GM23338 (cell line): ENCODE measurements at regions not wholly inside any gene's neighbourhood (a gene's known extent, or its start where the extent isn't known, plus 50 kb on each side); places are given as distances from the start of the nearest gene placed in this dataset.

Experiments used
- ATAC-seq: fragments of 200-7000 bp; cut with Tn5 transposase; 3 replicates; pipeline ENCODE4 v1.9.1; 2020
- DNase-seq: peaks from one replicate; pipeline ENCODE4 v3.0.0-alpha.2; 2015; ENCODE audit warnings: low spot score
- H2AFZ ChIP-seq: fragments of 200-600 bp; sonication (generic); 2 replicates; pipeline ENCODE4 v1.8.0; 2016; ENCODE audit warnings: antibody characterized with exemption, mild to moderate bottlenecking, moderate library complexity
- H3F3A ChIP-seq: fragments of 200-600 bp; sonication (generic); replicated peaks from 2 replicates; pipeline ENCODE4 v1.8.0; 2017; ENCODE audit warnings: antibody characterized with exemption, mixed run types, low read depth
- H3K27ac ChIP-seq: fragments of 200-600 bp; sonication (generic); 2 replicates; pipeline ENCODE4 v1.6.1; 2016; ENCODE audit warnings: low read depth
- H3K27me3 ChIP-seq: fragments of 200-600 bp; sonication (generic); 2 replicates; pipeline ENCODE4 v1.8.0; 2016; ENCODE audit warnings: mild to moderate bottlenecking, mixed run types, moderate library complexity; ENCODE audit not compliant: insufficient read depth
- H3K36me3 ChIP-seq: fragments of 200-600 bp; sonication (generic); 2 replicates; pipeline ENCODE4 v1.8.0; 2016; ENCODE audit warnings: mild to moderate bottlenecking; ENCODE audit not compliant: insufficient read depth
- H3K4me1 ChIP-seq: fragments of 200-600 bp; sonication (generic); 2 replicates; pipeline ENCODE4 v1.8.0; 2016; ENCODE audit warnings: mild to moderate bottlenecking, moderate library complexity; ENCODE audit not compliant: insufficient read depth
- H3K4me2 ChIP-seq: fragments of 200-600 bp; sonication (generic); 2 replicates; pipeline ENCODE4 v1.7.1; 2017; ENCODE audit warnings: mixed run types
- H3K4me3 ChIP-seq: fragments of 200-600 bp; sonication (generic); 2 replicates; pipeline ENCODE4 v1.6.1; 2016; ENCODE audit warnings: mixed run types
- H3K79me2 ChIP-seq: fragments of 200-600 bp; sonication (generic); replicated peaks from 2 replicates; pipeline ENCODE4 v1.8.0; 2017; ENCODE audit warnings: mild to moderate bottlenecking; ENCODE audit not compliant: insufficient read depth
- H3K9me2 ChIP-seq: fragments of 200-600 bp; sonication (generic); 2 replicates; pipeline ENCODE4 v1.8.0; 2017; ENCODE audit not compliant: insufficient read depth
- H4K20me1 ChIP-seq: fragments of 200-600 bp; sonication (generic); replicated peaks from 2 replicates; pipeline ENCODE4 v1.8.0; 2017; ENCODE audit warnings: mild to moderate bottlenecking; ENCODE audit not compliant: insufficient read depth
- H3K27ac Mint-ChIP-seq: 2 replicates; pipeline ENCODE4 v1.8.0; 2020; ENCODE audit warnings: inconsistent platforms, mild to moderate bottlenecking, moderate library complexity, mixed read lengths
- H3K27me3 Mint-ChIP-seq: 3 replicates; pipeline ENCODE4 v1.8.0; 2022; ENCODE audit warnings: low read depth, mild to moderate bottlenecking, moderate library complexity, mixed read lengths, inconsistent platforms; ENCODE audit not compliant: insufficient read depth, poor library complexity
- H3K36me3 Mint-ChIP-seq: 3 replicates; pipeline ENCODE4 v1.8.0; 2021; ENCODE audit warnings: low read depth, mild to moderate bottlenecking, inconsistent platforms, moderate library complexity, mixed read lengths
- H3K4me1 Mint-ChIP-seq: 3 replicates; pipeline ENCODE4 v1.8.0; 2020; ENCODE audit warnings: mild to moderate bottlenecking, inconsistent platforms, mixed read lengths
- H3K4me3 Mint-ChIP-seq: 3 replicates; pipeline ENCODE4 v1.8.0; 2021; ENCODE audit warnings: moderate library complexity, mild to moderate bottlenecking, inconsistent platforms, mixed read lengths
- H3K9me3 Mint-ChIP-seq: 3 replicates; pipeline ENCODE4 v1.8.0; 2020; ENCODE audit warnings: moderate library complexity, mild to moderate bottlenecking, inconsistent platforms, mixed read lengths
- CREB1 ChIP-seq: fragments of 250-450 bp; sonication (Bioruptor Pico); IDR thresholded peaks from 2 replicates; pipeline ENCODE4 v1.5.0; 2020; ENCODE audit warnings: low read depth, mild to moderate bottlenecking, moderate library complexity
- EZH2 ChIP-seq: fragments of 200-600 bp; sonication (generic); IDR thresholded peaks from one replicate; pipeline ENCODE4 v1.8.0; 2017; ENCODE audit warnings: antibody characterized with exemption, mild to moderate bottlenecking, low read depth; ENCODE audit not compliant: unreplicated experiment
- EZH2phosphoT487 ChIP-seq: fragments of 200-600 bp; sonication (generic); IDR thresholded peaks from one replicate; pipeline ENCODE4 v1.8.1; 2018; ENCODE audit warnings: antibody characterized with exemption; ENCODE audit not compliant: unreplicated experiment
- JUNB ChIP-seq: IDR thresholded peaks from one replicate; pipeline ENCODE4 v1.6.1; 2016; ENCODE audit warnings: antibody characterized with exemption; ENCODE audit not compliant: unreplicated experiment
- NANOG ChIP-seq: IDR thresholded peaks from 2 replicates; pipeline ENCODE4 v1.6.1; 2016; ENCODE audit warnings: antibody characterized with exemption, borderline replicate concordance
- POLR2AphosphoS5 ChIP-seq: IDR thresholded peaks from 2 replicates; pipeline ENCODE4 v1.6.1; 2016; ENCODE audit warnings: antibody characterized with exemption, low read depth
- STAT1 ChIP-seq: IDR thresholded peaks from one replicate; pipeline ENCODE4 v1.6.1; 2016; ENCODE audit warnings: antibody characterized with exemption; ENCODE audit not compliant: unreplicated experiment
- ZNF114 ChIP-seq: fragments of 250-450 bp; sonication (Bioruptor Pico); IDR thresholded peaks from 2 replicates; pipeline ENCODE4 v1.5.0; 2020; ENCODE audit warnings: mild to moderate bottlenecking, moderate library complexity
- ZNF331 ChIP-seq: fragments of 250-450 bp; sonication (Bioruptor Pico); IDR thresholded peaks from 2 replicates; pipeline ENCODE4 v1.5.0; 2020; ENCODE audit warnings: low read depth, mild to moderate bottlenecking, moderate library complexity
- TF ChIP-seq, protein P1 (sequence below): fragments of 250-450 bp; sonication (Bioruptor Pico); IDR thresholded peaks from 2 replicates; pipeline ENCODE4 v1.5.0; 2020; ENCODE audit warnings: mild to moderate bottlenecking, moderate library complexity
- TF ChIP-seq, protein P2 (sequence below): IDR thresholded peaks from 2 replicates; pipeline ENCODE4 v1.6.1; 2016; ENCODE audit warnings: antibody characterized with exemption
- TF ChIP-seq, protein P3 (sequence below), 2 experiments: fragments of 200-600 bp in 1 of 2; sonication (generic) in 1 of 2; conservative IDR thresholded peaks; 2 replicates each; pipeline versions ENCODE4 v1.5.1 to v1.6.1; 2016 to 2017; ENCODE audit warnings: antibody characterized with exemption in 2 of 2, low read depth in 2 of 2, mild to moderate bottlenecking in 2 of 2, moderate library complexity in 1 of 2
- TF ChIP-seq, protein P4 (sequence below): IDR thresholded peaks from one replicate; pipeline ENCODE4 v1.6.1; 2018; ENCODE audit warnings: antibody characterized with exemption; ENCODE audit not compliant: unreplicated experiment

DNA sequence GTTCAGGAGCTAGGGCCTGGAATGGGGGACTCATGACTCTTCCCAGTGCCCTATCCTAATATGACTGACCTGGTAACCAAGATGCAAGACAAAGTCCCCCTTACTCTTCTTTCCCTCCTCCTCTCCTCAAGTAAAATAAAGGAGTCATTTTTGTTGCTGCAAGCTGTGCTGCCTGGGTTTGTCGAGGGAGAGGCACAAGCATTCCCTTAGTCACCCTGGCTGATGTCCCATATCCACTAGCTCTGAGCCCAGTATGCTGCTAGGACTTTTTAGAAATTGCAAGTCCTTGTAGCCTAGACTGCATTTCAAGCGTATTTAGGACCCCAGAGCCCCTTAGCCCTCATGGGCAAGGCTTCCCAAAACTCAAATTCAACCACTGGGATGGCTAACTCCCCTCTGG, 338.5 kb upstream of the SETBP1 start (continued):
- TF ChIP-seq, protein P1, sequence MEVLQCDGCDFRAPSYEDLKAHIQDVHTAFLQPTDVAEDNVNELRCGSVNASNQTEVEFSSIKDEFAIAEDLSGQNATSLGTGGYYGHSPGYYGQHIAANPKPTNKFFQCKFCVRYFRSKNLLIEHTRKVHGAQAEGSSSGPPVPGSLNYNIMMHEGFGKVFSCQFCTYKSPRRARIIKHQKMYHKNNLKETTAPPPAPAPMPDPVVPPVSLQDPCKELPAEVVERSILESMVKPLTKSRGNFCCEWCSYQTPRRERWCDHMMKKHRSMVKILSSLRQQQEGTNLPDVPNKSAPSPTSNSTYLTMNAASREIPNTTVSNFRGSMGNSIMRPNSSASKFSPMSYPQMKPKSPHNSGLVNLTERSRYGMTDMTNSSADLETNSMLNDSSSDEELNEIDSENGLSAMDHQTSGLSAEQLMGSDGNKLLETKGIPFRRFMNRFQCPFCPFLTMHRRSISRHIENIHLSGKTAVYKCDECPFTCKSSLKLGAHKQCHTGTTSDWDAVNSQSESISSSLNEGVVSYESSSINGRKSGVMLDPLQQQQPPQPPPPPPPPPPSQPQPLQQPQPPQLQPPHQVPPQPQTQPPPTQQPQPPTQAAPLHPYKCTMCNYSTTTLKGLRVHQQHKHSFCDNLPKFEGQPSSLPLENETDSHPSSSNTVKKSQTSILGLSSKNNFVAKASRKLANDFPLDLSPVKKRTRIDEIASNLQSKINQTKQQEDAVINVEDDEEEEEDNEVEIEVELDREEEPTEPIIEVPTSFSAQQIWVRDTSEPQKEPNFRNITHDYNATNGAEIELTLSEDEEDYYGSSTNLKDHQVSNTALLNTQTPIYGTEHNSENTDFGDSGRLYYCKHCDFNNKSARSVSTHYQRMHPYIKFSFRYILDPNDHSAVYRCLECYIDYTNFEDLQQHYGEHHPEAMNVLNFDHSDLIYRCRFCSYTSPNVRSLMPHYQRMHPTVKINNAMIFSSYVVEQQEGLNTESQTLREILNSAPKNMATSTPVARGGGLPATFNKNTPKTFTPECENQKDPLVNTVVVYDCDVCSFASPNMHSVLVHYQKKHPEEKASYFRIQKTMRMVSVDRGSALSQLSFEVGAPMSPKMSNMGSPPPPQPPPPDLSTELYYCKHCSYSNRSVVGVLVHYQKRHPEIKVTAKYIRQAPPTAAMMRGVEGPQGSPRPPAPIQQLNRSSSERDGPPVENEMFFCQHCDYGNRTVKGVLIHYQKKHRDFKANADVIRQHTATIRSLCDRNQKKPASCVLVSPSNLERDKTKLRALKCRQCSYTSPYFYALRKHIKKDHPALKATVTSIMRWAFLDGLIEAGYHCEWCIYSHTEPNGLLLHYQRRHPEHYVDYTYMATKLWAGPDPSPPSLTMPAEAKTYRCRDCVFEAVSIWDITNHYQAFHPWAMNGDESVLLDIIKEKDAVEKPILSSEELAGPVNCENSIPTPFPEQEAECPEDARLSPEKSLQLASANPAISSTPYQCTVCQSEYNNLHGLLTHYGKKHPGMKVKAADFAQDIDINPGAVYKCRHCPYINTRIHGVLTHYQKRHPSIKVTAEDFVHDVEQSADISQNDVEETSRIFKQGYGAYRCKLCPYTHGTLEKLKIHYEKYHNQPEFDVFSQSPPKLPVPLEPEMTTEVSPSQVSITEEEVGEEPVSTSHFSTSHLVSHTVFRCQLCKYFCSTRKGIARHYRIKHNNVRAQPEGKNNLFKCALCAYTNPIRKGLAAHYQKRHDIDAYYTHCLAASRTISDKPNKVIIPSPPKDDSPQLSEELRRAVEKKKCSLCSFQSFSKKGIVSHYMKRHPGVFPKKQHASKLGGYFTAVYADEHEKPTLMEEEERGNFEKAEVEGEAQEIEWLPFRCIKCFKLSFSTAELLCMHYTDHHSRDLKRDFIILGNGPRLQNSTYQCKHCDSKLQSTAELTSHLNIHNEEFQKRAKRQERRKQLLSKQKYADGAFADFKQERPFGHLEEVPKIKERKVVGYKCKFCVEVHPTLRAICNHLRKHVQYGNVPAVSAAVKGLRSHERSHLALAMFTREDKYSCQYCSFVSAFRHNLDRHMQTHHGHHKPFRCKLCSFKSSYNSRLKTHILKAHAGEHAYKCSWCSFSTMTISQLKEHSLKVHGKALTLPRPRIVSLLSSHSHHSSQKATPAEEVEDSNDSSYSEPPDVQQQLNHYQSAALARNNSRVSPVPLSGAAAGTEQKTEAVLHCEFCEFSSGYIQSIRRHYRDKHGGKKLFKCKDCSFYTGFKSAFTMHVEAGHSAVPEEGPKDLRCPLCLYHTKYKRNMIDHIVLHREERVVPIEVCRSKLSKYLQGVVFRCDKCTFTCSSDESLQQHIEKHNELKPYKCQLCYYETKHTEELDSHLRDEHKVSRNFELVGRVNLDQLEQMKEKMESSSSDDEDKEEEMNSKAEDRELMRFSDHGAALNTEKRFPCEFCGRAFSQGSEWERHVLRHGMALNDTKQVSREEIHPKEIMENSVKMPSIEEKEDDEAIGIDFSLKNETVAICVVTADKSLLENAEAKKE (CRISPR knock-in tag), result no peak
- TF ChIP-seq JUNB, result no peak
- TF ChIP-seq EZH2, result no peak
- no peak for TF ChIP-seq POLR2AphosphoS5

DNA sequence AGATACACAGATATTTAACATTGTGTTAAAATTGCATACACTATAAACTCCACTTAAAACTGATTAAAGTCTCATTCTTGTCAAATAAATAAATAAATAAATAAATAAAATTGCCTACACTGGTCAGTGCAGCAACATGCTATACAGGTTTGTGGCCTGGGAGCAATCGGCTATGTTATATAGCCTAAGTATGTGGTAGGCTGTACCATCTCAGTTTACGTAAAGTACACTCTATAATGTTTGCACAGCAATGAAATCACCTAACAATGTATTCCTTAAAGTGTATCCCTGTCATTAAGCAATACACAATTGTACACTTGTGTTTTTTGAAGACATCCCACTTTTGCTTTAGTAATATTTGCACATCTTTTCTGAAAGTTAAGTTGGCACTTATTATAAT, 337.7 kb upstream of the SETBP1 start:
- Histone ChIP-seq H3K4me1 (no peaks in the 10 kb centered on the region), H3K79me2 (no peaks in the 10 kb centered on the region), H3K4me3 (no peak overlapping the region), H3K27me3 (no peaks in the 10 kb centered on the region), H3K4me2 (no peak overlapping the region), H3K36me3 (no peaks in the 10 kb centered on the region; the same call in 1 of the 2 replicates), H3F3A (no peaks in the 10 kb centered on the region), H4K20me1 (no peaks in the 10 kb centered on the region), H3K27ac (no peak overlapping the region), H3K9me2 (peaks cover 5% of the 10 kb centered on the region; the same call in 1 of the 2 replicates), H2AFZ (no peak overlapping the region)
- H3K36me3 Mint-ChIP-seq, result no peaks in the 10 kb centered on the region
- H3K4me1 Mint-ChIP-seq, result no peaks in the 10 kb centered on the region
- no peak for ATAC-seq
- no peak overlapping the region for H3K27ac Mint-ChIP-seq
- H3K27me3 Mint-ChIP-seq, result no peaks in the 10 kb centered on the region
- no peak for DNase-seq
- peaks cover 3% of the 10 kb centered on the region; the same call in 1 of the 3 replicates for H3K9me3 Mint-ChIP-seq
- no peak overlapping the region for H3K4me3 Mint-ChIP-seq
- no peak for TF ChIP-seq JUNB
- TF ChIP-seq POLR2AphosphoS5, result no peak
- TF ChIP-seq, protein P2, sequence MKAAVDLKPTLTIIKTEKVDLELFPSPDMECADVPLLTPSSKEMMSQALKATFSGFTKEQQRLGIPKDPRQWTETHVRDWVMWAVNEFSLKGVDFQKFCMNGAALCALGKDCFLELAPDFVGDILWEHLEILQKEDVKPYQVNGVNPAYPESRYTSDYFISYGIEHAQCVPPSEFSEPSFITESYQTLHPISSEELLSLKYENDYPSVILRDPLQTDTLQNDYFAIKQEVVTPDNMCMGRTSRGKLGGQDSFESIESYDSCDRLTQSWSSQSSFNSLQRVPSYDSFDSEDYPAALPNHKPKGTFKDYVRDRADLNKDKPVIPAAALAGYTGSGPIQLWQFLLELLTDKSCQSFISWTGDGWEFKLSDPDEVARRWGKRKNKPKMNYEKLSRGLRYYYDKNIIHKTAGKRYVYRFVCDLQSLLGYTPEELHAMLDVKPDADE, result no peak
- TF ChIP-seq NANOG, result no peak
- TF ChIP-seq CREB1 (CRISPR knock-in tag), result no peak
- TF ChIP-seq ZNF114 (CRISPR knock-in tag), result no peak
- no peak for TF ChIP-seq EZH2phosphoT487
- no peak for TF ChIP-seq ZNF331 (CRISPR knock-in tag)
- no peak for TF ChIP-seq STAT1
- TF ChIP-seq, protein P3, sequence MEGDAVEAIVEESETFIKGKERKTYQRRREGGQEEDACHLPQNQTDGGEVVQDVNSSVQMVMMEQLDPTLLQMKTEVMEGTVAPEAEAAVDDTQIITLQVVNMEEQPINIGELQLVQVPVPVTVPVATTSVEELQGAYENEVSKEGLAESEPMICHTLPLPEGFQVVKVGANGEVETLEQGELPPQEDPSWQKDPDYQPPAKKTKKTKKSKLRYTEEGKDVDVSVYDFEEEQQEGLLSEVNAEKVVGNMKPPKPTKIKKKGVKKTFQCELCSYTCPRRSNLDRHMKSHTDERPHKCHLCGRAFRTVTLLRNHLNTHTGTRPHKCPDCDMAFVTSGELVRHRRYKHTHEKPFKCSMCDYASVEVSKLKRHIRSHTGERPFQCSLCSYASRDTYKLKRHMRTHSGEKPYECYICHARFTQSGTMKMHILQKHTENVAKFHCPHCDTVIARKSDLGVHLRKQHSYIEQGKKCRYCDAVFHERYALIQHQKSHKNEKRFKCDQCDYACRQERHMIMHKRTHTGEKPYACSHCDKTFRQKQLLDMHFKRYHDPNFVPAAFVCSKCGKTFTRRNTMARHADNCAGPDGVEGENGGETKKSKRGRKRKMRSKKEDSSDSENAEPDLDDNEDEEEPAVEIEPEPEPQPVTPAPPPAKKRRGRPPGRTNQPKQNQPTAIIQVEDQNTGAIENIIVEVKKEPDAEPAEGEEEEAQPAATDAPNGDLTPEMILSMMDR (conservative IDR thresholded peaks at IDR 0.05; ENCODE audit: low read depth in 2 of 2), result no peak
- no peak for TF ChIP-seq EZH2
- TF ChIP-seq, protein P4, sequence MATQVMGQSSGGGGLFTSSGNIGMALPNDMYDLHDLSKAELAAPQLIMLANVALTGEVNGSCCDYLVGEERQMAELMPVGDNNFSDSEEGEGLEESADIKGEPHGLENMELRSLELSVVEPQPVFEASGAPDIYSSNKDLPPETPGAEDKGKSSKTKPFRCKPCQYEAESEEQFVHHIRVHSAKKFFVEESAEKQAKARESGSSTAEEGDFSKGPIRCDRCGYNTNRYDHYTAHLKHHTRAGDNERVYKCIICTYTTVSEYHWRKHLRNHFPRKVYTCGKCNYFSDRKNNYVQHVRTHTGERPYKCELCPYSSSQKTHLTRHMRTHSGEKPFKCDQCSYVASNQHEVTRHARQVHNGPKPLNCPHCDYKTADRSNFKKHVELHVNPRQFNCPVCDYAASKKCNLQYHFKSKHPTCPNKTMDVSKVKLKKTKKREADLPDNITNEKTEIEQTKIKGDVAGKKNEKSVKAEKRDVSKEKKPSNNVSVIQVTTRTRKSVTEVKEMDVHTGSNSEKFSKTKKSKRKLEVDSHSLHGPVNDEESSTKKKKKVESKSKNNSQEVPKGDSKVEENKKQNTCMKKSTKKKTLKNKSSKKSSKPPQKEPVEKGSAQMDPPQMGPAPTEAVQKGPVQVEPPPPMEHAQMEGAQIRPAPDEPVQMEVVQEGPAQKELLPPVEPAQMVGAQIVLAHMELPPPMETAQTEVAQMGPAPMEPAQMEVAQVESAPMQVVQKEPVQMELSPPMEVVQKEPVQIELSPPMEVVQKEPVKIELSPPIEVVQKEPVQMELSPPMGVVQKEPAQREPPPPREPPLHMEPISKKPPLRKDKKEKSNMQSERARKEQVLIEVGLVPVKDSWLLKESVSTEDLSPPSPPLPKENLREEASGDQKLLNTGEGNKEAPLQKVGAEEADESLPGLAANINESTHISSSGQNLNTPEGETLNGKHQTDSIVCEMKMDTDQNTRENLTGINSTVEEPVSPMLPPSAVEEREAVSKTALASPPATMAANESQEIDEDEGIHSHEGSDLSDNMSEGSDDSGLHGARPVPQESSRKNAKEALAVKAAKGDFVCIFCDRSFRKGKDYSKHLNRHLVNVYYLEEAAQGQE, result no peak
